Stromal cell of bone marrow (primary cell): ENCODE measurements at regions not wholly inside any gene's neighbourhood (a gene's known extent, or its start where the extent isn't known, plus 50 kb on each side); places are given as distances from the start of the nearest gene placed in this dataset.
A peak's percentile ranks its signal among the peaks of the same experiment; 100 is the strongest.

Experiments
- DNase-seq: peaks from one replicate; pipeline ENCODE4 v3.0.0-alpha.2; 2012; ENCODE audit warnings: low read depth

DNA sequence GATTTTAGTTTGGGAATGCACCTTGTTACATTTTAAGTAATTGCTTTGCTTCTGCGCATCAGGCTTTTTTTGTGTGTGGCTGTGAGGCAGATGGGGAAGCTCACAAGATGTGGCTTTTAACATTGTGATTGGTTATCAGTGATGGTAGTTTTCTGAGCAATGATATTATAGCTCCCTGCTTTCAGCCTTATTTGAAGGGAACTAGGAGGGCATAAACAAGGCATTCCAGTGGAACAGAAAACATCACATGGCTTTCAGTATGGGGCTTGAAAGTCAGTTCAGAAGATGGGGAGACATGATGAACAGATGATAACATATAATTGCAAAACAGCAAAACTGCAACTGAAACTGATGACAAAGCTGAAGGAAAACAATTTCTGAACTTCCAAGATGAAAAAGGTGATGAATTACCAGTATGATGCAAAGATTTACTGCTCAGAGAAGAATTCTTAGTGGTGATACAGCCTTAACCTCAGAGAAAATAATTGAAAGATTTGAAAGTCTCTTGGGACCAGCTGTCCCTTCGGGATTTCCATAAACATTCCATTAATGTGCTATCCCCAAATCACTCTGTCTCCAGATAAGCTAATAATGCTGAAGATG is 439.7 kb downstream of the RND3 start:
- no peak for DNase-seq

DNA sequence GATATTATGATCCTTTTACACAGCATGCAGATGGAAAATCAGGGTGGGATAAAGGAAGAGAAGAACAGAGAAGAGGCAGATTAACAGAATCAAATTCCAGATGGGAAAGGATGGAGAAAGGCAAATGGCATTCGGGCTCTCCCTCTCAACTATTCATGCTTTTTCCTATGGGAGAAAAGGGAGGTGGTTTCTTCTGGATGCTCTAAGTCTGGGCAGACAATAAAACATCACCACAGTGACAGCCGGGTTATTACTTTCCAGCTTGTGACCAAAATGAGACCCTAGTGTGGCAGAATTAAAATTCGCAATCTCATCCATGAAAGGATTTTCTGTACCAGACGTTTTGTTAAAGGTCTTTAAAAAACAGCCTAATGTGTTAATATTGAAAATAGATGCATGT is 440.7 kb downstream of the RND3 start:
- DNase-seq: no peak

DNA sequence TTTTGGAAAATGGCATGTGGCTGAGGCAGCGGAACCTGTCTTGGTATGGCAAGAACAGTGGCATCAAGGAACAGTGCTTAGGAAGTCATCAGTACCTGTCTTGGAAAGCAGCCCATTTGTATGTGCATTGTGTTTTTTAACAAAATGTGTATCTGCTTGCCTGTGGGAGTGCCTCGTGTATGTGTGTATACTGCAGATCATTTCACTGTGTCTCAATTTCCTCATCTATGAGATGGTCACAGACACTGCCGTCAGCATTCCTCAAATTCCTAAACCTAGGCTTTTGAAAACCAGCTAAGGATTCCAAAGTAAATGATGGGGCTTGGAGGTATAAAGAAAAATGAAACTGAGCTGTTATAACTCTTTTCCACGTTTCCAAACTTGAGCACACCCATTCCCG is 441.3 kb downstream of the RND3 start:
- no peak for DNase-seq

DNA sequence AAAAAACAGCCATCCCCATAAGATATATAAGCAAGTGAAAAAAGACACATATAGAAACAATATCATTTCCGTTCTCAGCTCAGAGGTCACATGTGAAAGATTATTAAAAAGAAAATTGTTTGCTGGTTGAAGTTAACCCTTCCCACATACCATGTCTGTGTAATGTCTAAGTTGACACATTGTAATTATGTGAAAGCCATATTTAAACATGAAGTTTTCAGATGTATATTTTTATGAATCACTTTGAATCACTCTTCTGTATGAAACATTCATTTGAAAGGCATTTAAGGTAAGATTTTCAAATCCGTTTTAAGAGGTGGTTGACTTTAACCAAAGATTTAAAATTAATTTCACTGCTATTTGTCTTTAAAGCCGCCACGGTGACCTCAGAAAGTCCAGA is 441.9 kb downstream of the RND3 start:
- no peak for DNase-seq

DNA sequence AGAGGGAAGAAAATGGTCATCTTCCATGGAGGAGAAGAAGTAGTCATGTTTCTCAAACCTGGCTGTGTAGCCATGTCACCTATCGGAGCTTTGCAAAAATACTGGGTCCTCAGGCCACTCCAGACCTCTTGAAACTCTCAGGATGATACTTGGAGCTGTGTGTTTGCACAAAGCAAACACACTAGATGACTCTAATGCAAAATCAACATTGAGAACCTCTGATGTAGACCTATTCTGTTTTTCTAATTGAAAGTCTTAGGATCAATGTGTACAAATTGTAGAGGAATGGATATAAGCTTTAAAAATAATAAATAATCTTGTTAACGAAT is 444.3 kb downstream of the RND3 start:
- DNase-seq: no peak

DNA sequence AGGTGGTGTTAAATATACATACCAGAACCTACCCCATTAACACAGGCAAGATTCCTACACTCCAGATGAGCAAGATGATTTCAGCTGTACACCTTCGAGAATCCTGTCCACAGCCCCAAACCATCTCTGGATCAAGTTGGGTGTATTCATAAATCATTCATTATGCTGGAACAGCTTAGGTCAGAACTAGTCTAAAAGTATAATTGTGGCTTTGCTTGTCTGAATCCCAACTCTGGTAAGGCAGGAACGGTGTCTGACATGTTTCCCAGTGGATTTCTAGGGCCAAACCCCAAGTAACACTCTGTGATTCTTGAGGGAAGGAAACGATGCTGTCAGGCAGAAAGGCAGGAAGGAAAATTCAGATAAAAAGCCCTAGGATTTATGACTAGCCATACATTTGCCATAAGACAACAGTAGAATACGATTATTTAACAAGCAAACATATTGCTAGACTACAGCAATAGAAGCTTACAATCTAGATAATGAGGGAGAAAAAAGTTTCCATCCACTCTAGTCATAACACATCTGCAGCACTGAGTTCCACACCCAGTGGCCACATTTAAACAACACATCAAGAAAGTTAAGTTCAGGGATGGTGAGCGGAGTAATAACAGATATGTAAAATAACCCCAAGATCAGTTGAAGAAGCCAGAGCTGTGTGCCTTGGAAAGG is 444.8 kb downstream of the RND3 start:
- DNase-seq: no peak

DNA sequence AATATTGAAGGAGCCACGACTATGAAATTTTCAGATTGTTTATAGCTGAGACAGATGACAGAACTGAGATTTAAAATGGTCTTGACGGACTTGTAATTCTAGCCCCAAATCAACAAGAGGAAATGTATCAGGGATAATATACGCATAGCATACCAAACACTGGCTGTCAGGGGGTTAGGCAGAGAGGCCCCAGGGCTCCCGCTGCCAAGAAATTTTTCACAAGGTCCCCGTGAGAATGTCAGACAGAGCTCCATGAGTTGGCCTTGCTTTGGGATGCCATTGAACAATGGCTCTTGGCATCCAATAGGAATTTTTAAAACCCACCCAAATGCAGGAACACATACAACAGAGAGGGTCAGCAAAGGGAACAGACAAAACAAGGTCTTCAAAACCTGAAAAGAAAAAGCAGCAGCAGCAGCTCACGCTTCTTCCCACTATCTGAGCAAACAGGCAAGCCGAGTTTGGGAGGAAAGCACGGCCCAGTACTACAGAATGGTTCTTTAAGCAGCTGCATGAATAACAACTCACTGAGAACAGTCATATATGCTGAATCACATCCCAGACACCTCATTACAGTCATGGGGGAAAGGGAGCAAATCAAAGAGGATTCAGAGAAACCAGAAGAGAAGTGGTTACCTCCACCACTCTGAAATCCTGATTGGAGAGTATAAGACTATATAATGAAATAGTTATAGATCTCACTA is 445.6 kb downstream of the RND3 start:
- DNase-seq: no peak

DNA sequence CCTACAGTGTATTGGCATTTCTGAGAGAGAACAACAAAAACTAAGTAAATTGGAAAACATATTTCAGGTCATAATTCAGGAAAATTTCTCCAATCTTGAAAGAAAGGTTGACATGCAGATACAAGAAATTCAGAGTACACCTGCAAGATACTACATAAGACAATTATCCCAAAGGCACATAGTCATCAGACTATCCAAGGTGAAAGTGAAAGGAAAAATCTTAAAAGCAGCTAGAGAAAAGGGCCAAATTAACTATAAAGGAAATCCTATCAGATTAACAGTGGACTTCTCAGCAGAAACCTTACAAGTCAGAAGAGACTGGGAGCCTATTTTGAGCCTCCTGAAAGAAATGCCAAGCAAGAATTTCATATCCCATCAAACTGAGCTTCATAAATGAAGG is 449.0 kb upstream of the MMADHC start:
- no peak for DNase-seq

DNA sequence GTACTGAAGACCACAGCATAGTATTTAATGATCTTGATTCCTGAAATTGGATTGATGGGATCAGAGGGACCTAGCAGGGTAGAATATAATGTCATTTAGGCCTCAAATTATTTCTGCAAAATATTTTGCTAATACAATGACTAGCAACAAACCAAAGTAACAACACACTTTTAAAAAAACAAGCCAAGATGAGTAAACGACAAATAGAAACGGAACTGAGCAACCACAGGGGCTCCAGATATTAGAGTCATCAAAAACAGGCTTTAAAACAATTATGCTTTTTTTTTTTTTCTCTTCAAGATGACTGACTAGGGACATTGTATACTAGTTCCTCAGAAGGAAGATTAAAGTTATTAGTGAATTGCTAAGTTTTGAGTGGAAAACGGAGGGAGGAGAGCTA is 447.1 kb upstream of the MMADHC start:
- no peak for DNase-seq

DNA sequence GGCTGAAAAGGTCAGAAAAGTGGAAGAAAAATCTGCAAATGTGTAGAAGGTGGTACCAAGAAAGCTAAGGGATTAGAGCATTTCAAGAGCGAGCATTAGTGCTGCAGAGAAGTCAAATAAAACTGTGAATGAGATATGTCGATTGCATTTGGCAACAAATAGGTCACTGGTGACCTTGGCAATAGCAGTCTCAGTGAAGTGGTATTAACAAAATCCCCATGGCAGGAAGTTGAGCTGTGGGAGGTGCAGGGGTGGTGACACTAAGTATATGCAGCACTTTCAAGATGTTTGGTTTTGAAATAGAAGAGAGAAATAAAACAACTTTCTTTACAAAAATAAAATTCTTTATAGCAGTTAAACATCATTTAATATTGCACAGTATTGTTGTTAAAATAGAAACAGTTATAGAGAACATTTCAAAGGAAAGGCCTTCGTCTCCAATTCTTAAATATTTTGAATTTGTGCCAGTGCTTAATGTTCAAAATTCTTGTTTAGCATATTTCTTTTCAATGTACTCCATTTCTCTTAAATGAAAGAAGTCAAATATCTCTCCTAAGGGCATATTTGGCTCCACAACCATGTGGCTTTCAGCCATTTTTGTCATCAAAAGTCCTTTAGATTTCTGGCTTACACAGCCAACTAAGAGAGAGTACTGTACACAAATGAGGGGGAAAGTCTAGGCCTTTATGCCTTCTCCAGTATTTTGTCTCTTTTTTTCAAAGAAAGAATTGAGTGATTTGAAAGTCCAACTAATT is 443.0 kb upstream of the MMADHC start:
- no peak for DNase-seq

DNA sequence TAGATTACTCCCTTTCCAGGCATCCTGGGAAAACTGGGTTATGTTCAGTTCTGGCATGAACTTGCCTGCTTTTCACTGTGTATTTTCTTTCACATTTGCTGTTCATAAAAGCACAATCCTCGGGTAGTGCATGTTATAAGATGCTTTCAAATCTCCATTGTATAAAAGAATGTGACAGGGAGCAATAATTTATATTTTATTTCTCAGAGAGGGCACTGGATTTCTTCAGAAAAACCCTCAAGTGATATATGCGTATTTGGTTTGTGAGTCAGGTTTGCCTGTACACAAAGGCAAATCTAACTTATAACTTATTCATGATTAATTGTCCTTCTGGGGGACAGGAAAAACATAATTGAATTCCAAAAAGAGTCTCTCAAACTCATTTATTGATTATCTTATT is 440.7 kb upstream of the MMADHC start:
- peak; percentile 40 for DNase-seq

DNA sequence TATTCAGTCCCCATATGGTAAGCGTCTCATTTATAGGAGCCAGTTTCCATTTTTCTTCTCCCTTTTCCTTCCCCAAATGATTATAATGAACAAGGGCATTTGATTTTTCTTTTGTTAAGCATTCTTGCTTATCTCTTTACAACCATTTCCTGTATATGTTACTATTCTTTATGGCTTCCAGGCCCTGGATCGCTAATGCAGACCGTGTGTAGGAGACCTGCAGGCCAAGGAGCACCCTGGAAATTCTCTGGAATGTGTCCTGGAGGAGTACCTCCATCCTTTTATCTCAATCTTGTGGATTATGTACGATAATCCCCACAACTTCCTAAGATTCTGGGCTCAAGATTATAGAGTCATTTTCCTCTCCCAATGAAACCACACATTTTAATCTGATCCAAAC is 439.6 kb upstream of the MMADHC start:
- DNase-seq: no peak

DNA sequence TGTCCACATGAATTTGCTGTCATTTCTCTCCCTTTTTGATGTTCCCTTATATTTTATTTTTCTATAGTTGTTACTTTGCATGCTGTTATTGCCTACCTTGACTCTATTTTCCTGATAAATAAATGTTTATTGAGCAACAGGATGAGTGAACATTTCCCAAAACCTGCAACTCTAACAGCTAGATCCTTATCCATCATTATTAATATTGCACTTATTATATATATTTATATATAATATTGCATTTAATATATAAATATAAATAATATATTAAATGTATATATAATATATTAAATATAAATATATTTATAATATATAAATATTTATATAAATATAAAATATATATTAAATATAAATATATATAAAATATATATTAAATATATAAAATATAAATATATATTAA is 436.1 kb upstream of the MMADHC start:
- DNase-seq: no peak

DNA sequence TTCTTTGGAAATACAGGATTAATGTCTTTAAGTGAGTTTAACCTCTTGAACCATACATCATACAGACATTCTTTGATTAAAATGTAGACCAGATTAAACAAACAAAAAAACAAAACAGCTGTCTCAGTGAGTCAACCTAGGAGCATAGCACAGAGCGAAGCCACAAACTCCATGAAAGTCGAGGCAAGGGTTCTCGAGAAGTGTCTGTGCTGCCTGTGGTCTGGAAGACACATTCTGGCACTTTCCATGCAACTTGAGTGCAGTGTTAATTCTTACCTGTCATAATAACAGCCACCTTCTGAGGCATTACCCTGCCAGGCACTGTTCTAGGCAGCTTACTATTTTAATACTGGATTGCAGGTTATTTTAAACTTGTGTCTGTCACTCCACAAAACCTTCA is 435.5 kb upstream of the MMADHC start:
- DNase-seq: no peak

DNA sequence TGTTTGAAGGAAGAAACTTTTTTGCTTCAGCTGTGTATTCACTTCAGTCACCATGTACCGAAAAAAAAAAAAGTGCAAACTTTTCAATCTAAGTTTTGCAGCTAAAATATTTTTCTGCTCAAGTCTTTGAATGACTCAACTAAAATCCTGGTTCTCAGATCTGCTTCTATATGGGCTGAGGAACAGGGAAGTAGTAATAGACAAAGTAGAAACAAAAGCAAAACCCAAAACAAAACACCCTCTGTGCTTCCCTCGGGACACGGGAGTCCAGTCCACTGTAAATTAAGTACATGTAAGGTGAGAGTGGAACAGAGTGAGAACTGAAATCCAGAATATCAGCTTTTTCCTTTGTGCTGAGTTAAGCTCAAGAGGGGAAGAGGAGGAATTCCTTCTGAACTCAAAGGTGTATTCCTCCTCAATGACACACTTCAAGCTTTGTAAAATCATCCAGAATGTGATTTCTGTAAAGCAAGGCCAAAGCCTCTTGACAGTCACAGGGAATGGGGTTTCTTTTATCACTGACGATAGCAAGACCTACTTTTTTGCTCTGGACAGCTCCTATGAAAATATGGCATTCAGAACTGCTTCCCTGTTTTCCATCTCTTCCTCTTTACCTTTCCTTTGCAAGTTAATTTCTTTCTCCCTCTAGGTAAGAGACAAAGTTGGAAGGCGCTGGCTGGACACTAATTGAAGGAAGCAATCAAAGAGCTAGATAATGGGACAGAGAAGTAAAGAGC is 433.5 kb upstream of the MMADHC start:
- no peak for DNase-seq

DNA sequence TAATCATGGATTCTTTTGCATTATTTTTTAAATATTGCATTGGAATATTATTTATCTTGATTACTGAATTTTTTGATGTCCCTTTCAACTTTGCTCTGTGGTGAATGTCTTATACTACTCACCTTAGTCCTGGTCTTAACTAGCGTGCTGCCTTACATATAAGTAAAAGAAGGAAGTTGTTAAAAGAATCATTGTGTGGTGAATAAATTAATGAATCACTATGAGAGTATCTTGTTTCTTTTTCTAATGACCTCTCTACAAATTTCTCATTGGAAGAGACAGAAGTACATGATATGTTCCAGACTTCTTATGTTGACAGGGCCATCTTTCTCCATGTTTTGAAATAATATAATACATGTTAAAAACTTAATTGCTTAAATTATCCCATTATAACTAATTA is 432.6 kb upstream of the MMADHC start:
- DNase-seq: no peak

DNA sequence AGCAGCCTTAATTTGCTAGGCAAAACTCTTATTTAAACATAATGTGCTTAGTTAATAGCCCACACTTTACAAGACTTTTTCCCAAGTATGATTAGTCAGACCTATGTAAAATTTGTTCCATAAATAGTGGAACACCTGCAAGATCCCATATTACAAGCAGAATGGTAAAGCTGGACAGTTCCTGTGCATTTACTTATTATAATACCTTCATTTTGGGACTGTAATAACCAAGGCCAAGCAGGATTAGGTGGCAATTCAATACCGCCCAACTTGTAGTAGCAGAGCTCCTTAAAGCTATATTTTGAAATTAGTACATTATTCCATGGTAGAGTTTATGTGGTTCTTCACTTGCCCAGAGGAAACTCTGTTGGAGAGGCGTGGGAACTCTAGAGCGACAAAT is 431.5 kb upstream of the MMADHC start:
- DNase-seq: no peak

DNA sequence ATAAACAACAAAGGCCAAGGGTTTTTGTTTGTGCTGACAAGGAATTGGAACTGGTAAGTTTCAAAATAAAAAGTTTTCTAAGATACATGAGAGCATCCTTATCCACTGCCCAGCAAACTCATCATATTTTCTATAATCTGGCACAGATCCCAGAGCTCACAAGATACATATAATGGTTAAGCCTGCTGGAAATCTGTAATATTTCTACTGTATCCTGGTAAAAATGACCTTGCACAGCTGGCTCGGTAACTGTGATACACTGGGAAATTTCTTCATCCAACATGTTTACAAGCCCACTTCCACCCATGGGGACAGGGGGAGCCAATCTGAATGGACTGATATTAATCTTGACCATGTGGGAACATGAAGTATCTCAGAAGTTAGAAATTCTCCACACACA is 425.4 kb upstream of the MMADHC start:
- DNase-seq: no peak

DNA sequence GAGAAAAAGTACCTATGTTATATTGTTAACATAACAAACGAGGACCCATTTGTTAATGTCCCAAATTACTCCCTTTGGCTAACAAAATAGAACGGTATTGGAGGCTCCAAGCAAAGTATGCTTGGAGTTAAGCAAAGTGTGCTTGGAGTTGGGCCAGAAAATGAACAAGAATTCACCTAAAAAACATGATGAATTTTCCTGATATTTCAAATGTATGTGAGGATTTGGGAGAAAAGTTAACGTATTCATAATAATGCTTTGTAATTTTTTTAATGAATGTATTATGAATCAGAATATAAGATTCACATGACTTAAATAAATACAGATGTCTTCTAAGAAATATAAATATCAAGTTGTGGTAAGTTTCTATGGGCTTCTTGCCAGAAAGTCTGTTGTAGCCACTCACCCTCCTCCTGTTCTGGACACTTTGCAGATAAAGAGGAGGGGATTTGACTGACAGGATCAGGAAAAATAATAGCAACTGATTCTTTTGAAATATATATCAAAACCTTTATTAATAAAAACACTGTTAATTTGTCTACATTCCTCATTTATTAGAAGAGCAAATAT is 423.7 kb upstream of the MMADHC start:
- DNase-seq: no peak

DNA sequence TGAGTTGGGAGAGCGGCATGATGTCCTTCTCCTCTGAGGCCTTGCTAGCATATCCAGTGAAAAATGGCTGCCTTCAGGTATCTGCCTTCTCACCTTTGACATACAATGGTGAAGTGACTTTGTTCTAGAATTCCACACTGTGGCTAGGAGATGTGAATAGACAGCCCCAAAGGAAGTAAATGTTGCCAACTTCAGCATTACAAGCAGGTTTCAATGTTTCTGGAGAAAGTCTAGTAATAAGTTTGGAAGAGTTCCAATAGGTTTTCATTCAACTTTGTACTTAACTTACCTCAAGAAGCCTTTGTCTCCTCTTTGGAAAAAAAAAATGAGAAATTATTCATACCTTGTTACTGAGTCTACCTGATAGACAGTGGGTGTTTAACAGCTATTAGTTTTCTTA is 421.3 kb upstream of the MMADHC start:
- DNase-seq: no peak

DNA sequence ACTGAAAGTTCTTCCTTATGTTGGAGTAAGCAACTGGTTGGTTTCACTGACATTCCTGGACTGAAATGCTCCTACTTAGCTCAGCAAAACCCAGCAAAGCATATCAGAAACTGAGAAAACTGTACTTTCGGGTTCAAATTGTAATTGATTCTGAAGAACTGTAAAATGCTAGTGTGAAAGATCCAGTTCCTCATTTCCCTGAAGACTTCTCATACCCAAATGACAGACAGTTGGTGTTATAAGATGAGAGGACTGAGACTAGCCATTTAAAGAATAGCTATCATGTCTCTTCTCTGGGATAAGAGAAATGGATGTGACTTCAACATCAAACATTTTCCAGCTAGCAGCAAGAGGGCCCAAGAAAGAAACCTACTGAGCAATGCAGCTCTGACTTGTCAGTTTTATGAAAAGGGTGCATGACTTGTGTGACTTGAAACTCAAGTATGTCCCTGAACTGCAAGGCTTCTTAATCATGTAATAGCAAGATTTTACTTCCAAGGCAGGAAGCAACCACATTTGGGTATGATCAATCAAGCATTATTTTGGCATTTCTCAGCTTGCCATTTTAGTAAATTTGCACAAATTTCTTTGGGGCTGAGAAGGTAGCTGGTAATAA is 420.3 kb upstream of the MMADHC start:
- DNase-seq: no peak

DNA sequence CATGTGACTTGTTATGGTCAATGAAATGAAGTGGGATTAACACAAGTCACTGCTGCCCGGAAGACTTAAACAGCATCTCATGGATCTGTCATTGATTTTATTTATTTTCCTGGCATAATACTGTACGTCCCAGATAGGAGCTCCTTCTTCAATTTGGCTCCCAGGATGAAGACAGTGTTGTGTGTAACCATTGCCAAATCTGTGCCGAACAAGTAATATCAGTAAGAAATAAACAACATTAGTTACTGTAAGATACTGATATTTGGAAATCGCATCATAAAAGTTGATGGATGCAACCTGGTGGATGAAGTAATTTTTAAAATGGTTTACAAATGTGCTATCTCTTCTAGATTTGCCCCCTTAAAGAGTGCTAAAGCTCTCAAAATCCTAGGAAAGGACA is 419.0 kb upstream of the MMADHC start:
- no peak for DNase-seq
